Caki2 (cell line): ENCODE measurements at regions not wholly inside any gene's neighbourhood (a gene's known extent, or its start where the extent isn't known, plus 50 kb on each side); places are given as distances from the start of the nearest gene placed in this dataset.

Experiments
- DNase-seq: peaks from one replicate; pipeline ENCODE4 v3.0.0-alpha.2; 2015; ENCODE audit warnings: low read depth
- in situ Hi-C: cut with HindIII; loops from 2 replicates; pipeline ENCODE4 v1.10.0; 2016; ENCODE audit warnings: low sequenced_read_pairs, low pct_unique_long_range_greater_than_20kb, mixed read lengths

DNA sequence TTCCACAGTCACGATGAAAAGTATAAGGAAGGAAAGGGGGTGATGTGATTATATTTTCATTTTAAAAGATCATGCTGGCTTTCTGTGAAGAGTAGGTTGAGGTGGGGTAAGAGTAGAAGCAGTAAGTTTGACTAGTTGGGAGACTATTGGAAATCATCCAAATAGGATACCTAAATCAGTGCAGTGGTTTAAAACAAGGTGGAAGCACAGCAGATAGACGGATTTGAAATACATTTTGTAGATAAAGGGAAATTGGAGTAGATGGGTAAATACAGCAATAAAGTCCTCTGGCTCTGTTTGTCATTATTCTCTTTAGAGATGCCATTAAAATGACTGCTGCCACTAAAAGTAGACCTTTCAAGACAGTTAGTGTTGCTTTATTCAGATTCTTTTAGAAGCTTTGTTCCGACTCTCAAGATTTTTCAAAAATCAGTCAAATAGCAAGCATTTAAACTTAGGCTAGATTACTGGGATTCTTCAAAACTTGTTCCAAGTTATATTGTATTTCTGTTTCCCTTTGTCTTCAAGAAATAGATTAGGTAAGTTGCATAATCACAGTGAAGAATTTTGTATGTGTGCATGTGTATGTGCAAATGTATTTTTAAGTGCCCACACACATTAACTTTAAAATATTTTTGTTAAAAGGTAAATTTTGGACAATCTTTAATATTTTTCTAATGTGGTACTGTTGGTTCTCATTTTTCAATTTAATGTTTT, 61.7 kb upstream of the DTNA start:
- DNase-seq, result no peak
- in situ Hi-C loops, result no loop called here

- in situ Hi-C loops, result no loop called here
Observed at GRCh38 chr18:34649080-34649479, 61.0 kb upstream of the DTNA start.

GRCh38 chr18:34650121-34650545, 60.0 kb upstream of the DTNA start:
- no peak for DNase-seq
- in situ Hi-C loops, result no loop called here

More at GRCh38 chr18:34649080-34649479, 61.0 kb upstream of the DTNA start:
- no peak for DNase-seq

GRCh38 chr18:34651586-34652369, 58.3 kb upstream of the DTNA start:
- DNase-seq, result no peak
- in situ Hi-C loops, result no loop called here

GRCh38 chr18:34655131-34655530, 55.0 kb upstream of the DTNA start:
- in situ Hi-C loops, result no loop called here
- no peak for DNase-seq

GRCh38 chr18:34657860-34658500, 52.1 kb upstream of the DTNA start:
- in situ Hi-C loops, result no loop called here
- DNase-seq, result no peak

DNA sequence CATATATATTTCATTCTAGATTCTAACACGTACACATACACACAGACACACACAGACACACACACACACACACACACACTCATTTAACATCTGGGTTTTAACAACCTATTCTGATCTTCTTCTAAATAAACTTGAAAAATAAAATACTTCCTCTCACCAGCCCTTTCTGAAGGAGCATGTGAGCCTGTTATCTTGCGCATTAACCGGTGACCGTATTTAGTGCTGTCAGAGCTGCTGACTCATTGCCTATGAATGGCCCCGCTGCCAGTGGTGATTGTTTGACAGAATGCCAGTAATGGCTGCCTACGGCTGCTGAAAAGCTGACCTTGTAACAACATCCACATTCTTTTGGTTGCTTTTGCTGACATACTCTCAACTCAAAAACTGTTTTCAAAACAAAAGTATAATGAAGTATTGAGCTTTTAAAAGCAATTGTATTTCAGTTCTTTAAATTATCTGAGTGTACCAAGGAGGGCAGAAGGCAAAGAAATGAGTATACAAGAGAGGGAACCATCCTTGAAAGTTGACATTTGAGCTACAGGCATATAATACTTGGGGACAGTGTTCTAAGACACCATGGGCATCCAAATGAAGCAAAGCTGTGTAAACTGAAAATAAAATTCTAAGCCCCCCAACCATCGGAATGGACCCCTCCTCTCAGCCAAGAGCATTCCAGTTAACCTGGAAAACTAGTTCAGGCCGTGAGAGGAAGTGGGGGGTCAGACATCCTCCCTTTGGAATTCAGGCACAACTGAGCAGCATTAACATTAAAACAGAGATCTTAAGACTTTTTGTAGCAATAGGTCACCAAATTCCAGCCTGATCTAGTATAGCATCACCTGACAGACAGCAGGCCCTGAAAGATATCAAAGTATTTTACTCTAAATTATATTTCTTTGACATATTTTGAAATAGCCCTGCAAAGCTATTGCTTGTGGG, 50.2 kb upstream of the DTNA start:
- peak; percentile 70 for DNase-seq
- in situ Hi-C loops, result no loop called here
